Activated T-helper 1 cell treated with anti-CD3 and anti-CD28 coated beads, Interleukin-12 subunit alpha, Interleukin-12 subunit beta, Interleukin-2, Interleukin-4 antibody, amounts not matched to agents 30 ng/mL and 10 ng/mL and 1 ng/mL, durations not matched to agents 14 hours and 24 hours and 36 hours (primary cell): ENCODE measurements at regions not wholly inside any gene's neighbourhood (a gene's known extent, or its start where the extent isn't known, plus 50 kb on each side); places are given as distances from the start of the nearest gene placed in this dataset.

Experiments used
- DNase-seq: peaks from one replicate; pipeline ENCODE4 v3.0.0; 2021; ENCODE audit warnings: low spot score
- H3K27ac Mint-ChIP-seq: one replicate; pipeline ENCODE4 v1.8.0; 2021; ENCODE audit warnings: mild to moderate bottlenecking, mixed read lengths
- H3K27me3 Mint-ChIP-seq: one replicate; pipeline ENCODE4 v1.8.0; 2022; ENCODE audit warnings: mild to moderate bottlenecking, moderate library complexity, mixed read lengths; ENCODE audit not compliant: insufficient read depth
- H3K36me3 Mint-ChIP-seq: one replicate; pipeline ENCODE4 v1.8.0; 2021; ENCODE audit warnings: low read depth, mixed read lengths
- H3K4me1 Mint-ChIP-seq: one replicate; pipeline ENCODE4 v1.8.0; 2021; ENCODE audit warnings: low read depth, mixed read lengths
- H3K4me3 Mint-ChIP-seq: one replicate; pipeline ENCODE4 v1.8.0; 2021; ENCODE audit warnings: mild to moderate bottlenecking, moderate library complexity, mixed read lengths
- H3K9me3 Mint-ChIP-seq: one replicate; pipeline ENCODE4 v1.8.0; 2021; ENCODE audit warnings: mixed read lengths
- intact Hi-C: fragments of 100-400 bp; cut with micrococcal nuclease; formaldehyde crosslinking; loops from one replicate; pipeline ENCODE4 v1.15.1; 2024

- Mint-ChIP-seq H3K4me1 (peaks cover 44% of the 10 kb centered on the region), H3K27ac (peak overlapping the region; percentile 82), H3K9me3 (peaks cover 15% of the 10 kb centered on the region), H3K4me3 (no peak overlapping the region), H3K36me3 (peaks cover 8% of the 10 kb centered on the region), H3K27me3 (peaks cover 6% of the 10 kb centered on the region)
- no peak for DNase-seq
- intact Hi-C loops = loop anchor here (1.0 to 5.0 kb wide), 11 partner anchors 16 to 1116 kb away; no protein-coding TSS in a partner anchor
These were observed 132.7 kb upstream of the TPRG1 start for GRCh38 chr3:189038773-189039745.

DNA sequence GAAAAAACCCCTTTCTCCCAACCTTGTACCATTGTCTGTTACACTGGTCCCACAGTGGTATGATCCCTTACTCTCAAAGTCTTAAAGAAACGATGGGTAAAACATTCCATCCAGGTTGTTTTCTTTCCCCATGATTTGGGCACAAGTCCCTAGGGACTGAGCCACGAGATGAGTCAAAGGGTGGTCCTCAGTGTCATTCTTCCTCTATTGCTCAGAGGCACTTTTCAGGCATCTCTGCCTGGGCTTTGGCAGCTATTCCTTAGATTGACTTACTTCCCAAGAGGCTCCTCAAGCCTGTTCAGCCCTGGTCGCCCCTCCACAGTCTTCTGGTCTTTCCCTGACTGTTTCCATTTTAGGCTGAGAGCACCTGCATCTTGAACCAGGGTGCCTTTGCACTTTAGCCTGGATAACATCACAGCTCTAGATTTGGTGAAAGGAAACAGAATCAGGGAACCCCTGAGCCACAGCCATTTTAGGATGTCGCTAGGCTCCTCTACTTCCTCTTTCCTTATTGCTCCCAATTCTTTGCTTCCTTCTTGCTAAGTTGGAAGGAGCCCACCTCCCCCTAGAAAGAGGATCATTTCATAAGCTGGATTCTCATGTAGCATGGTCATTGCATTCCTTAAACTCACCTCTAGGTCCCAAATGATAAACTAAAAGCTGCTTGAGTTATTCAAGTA, 131.0 kb upstream of the TPRG1 start:
- Mint-ChIP-seq H3K36me3 (peaks cover 10% of the 10 kb centered on the region), H3K27ac (peak overlapping the region; percentile 4), H3K4me1 (peaks cover 51% of the 10 kb centered on the region), H3K4me3 (no peak overlapping the region), H3K9me3 (peaks cover 11% of the 10 kb centered on the region), H3K27me3 (peaks cover 4% of the 10 kb centered on the region)
- no peak for DNase-seq
- intact Hi-C loops = loop anchor here (1.0 to 10.0 kb wide), 10 partner anchors 9 to 1301 kb away; no protein-coding TSS in a partner anchor

DNA sequence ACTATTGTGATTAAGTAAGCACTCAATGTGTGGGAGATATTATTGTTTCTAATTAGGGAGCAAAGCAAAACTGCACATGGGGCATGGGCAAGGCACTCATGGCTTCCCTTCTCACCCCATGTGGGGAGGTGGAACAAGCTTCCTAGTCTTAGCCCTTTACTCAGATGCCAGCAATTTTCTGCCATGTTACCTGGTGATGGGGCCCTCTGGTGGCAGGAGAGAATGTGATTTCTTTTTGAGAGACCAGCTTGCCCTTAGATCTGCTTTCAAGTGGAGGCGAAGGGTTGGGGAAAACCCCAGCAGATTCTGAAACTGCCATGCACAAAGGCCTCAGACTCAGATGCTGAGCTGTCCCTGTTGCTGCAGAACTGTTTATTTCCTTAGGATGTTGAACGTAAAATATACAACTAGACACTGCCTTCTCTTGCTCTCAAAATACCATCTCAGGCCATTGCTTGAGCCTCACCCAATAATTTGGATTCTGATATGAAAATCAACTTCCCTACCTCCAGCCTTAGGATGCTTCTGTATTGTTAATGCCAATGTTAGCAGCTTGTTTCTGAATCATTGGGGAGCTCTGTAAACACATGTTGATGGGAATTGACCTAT, 130.2 kb upstream of the TPRG1 start:
- Mint-ChIP-seq H3K4me1 (peaks cover 56% of the 10 kb centered on the region), H3K4me3 (no peak overlapping the region), H3K27me3 (peaks cover 4% of the 10 kb centered on the region), H3K9me3 (peaks cover 5% of the 10 kb centered on the region), H3K36me3 (peaks cover 6% of the 10 kb centered on the region), H3K27ac (no peak overlapping the region)
- intact Hi-C loops = loop anchor here (1.0 to 10.0 kb wide), 10 partner anchors 8 to 1302 kb away; no protein-coding TSS in a partner anchor
- peak; percentile 75 for DNase-seq

- intact Hi-C loops = loop anchor here (5.0 to 10.0 kb wide), 4 partner anchors 66 to 1241 kb away; no protein-coding TSS in a partner anchor
- Mint-ChIP-seq H3K9me3 (peaks cover 5% of the 10 kb centered on the region), H3K36me3 (peaks cover 6% of the 10 kb centered on the region), H3K4me3 (no peak overlapping the region), H3K4me1 (peaks cover 56% of the 10 kb centered on the region), H3K27me3 (peaks cover 5% of the 10 kb centered on the region), H3K27ac (no peak overlapping the region)
- DNase-seq = no peak
These were observed 128.9 kb upstream of the TPRG1 start for GRCh38 chr3:189042832-189043231.

GRCh38 chr3:189049458-189050236, 122.1 kb upstream of the TPRG1 start:
- peaks cover 2% of the 10 kb centered on the region for H3K27me3 Mint-ChIP-seq
- DNase-seq = peak; percentile 12
- intact Hi-C loops = loop anchor here (1.0 to 10.0 kb wide), 5 partner anchors 8 to 1075 kb away; no protein-coding TSS in a partner anchor
- peaks cover 23% of the 10 kb centered on the region for H3K9me3 Mint-ChIP-seq
- H3K27ac Mint-ChIP-seq = peak overlapping the region; percentile 83
- H3K36me3 Mint-ChIP-seq = peaks cover 11% of the 10 kb centered on the region
- peak overlapping the region; percentile 32 for H3K4me3 Mint-ChIP-seq
- peaks cover 54% of the 10 kb centered on the region for H3K4me1 Mint-ChIP-seq

- DNase-seq = no peak
- Mint-ChIP-seq H3K36me3 (peaks cover 11% of the 10 kb centered on the region), H3K4me3 (no peak overlapping the region), H3K27me3 (no peaks in the 10 kb centered on the region), H3K27ac (no peak overlapping the region), H3K9me3 (peaks cover 23% of the 10 kb centered on the region), H3K4me1 (peaks cover 45% of the 10 kb centered on the region)
- intact Hi-C loops = loop anchor here (5.0 kb wide), 1 partner anchor 269 kb away; no protein-coding TSS in a partner anchor
These were observed 118.4 kb upstream of the TPRG1 start for GRCh38 chr3:189053322-189053721.

DNA sequence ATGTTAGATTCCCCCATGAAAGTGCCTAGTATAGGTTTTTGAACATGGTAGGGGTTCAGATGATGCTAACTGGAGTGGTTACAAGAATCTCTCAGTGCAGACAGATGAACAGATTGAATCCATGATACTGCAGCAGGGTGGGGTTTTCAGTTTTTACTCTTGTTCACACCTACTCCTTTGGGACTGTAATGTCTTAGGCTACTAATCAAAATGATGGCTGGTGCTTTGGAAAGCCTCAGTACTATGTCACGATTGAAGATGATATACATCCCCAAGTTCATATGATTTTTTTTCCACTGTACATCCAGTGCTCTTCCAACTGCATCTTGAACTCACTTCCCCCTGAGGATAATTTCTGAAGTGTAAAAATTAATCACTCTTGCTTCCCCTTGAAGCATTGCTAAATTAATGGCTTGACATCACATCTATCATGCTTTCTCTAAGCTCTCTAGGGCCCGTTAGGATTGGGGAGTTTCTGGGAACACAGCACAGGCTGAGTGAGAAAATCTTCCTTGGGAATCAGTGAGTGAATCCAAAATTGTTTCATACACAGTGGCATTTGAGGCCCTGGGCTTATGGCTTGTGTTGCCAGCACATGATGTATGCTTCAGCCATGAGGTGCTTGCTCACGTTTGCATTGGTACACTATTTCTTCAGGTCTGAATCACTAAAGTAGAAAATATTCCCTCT, 115.0 kb upstream of the TPRG1 start:
- Mint-ChIP-seq H3K4me3 (no peak overlapping the region), H3K27me3 (peaks cover 7% of the 10 kb centered on the region), H3K9me3 (peaks cover 9% of the 10 kb centered on the region), H3K27ac (no peak overlapping the region), H3K4me1 (peaks cover 21% of the 10 kb centered on the region), H3K36me3 (peaks cover 4% of the 10 kb centered on the region)
- intact Hi-C loops = no loop called here
- DNase-seq = no peak

- intact Hi-C loops = no loop called here
- H3K4me3 Mint-ChIP-seq = no peak overlapping the region
- no peak for DNase-seq
- H3K27ac Mint-ChIP-seq = no peak overlapping the region
- H3K27me3 Mint-ChIP-seq = peaks cover 7% of the 10 kb centered on the region
- peaks cover 9% of the 10 kb centered on the region for H3K9me3 Mint-ChIP-seq
- H3K36me3 Mint-ChIP-seq = peaks cover 4% of the 10 kb centered on the region
- peaks cover 16% of the 10 kb centered on the region for H3K4me1 Mint-ChIP-seq
These were observed 114.4 kb upstream of the TPRG1 start for GRCh38 chr3:189057369-189057768.

DNA sequence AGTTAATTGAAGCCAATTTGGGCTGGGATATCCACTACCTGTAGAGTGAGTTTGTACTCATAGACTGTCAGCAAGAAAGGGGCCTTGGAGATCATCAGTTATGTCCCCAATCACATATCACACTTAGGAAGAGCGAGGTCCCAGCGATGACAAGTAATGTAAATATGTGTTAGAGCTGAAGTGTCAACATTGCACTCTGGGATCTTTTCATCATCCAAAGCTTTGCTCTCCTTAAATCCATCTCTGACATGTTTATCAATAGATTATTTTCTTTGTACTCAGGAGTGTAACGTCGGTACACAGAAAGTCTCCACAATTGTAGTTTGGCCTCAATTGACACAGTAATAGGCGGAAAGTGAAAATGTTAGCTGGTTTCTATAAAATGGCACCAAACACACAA, 113.7 kb upstream of the TPRG1 start:
- H3K4me3 Mint-ChIP-seq = no peak overlapping the region
- DNase-seq = no peak
- H3K4me1 Mint-ChIP-seq = peaks cover 12% of the 10 kb centered on the region
- peaks cover 4% of the 10 kb centered on the region for H3K36me3 Mint-ChIP-seq
- H3K27ac Mint-ChIP-seq = no peak overlapping the region
- intact Hi-C loops = no loop called here
- H3K9me3 Mint-ChIP-seq = peaks cover 13% of the 10 kb centered on the region
- peaks cover 7% of the 10 kb centered on the region for H3K27me3 Mint-ChIP-seq

DNA sequence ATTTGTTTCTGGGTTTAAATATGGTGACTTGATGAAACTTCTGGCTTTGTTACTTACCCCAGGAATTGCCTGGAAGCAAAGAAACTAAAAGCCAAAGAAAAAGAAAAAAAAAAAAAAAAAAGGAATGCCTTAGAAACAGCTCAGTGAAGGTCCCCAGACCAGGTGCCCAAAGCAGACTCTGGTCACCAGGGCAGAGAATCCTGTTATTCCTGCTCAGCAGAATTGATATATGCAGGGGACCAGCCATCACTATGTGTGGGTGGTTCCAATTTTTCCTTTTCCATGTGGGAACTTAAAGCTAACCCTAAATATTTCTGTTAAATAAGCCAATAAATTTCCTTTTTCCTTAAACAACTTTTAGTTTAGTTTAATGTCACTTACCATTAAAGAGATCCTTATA, 100.8 kb upstream of the TPRG1 start:
- Mint-ChIP-seq H3K4me1 (peaks cover 8% of the 10 kb centered on the region), H3K27me3 (no peaks in the 10 kb centered on the region), H3K4me3 (no peak overlapping the region), H3K9me3 (peaks cover 9% of the 10 kb centered on the region), H3K27ac (no peak overlapping the region), H3K36me3 (no peaks in the 10 kb centered on the region)
- intact Hi-C loops = loop anchor here (1.0 kb wide), 1 partner anchor 30 kb away; no protein-coding TSS in a partner anchor
- DNase-seq = no peak

GRCh38 chr3:189071446-189071845, 100.3 kb upstream of the TPRG1 start:
- no peak overlapping the region for H3K4me3 Mint-ChIP-seq

More at GRCh38 chr3:189071446-189071845, 100.3 kb upstream of the TPRG1 start:
- H3K4me1 Mint-ChIP-seq = peaks cover 8% of the 10 kb centered on the region
- DNase-seq = no peak
- peaks cover 9% of the 10 kb centered on the region for H3K9me3 Mint-ChIP-seq
- H3K27ac Mint-ChIP-seq = no peak overlapping the region
- no peaks in the 10 kb centered on the region for H3K36me3 Mint-ChIP-seq
- intact Hi-C loops = loop anchor here (1.0 kb wide), 1 partner anchor 30 kb away; no protein-coding TSS in a partner anchor
- H3K27me3 Mint-ChIP-seq = no peaks in the 10 kb centered on the region
